ENCODE measurements at regions not wholly inside any gene's neighbourhood (a gene's known extent, or its start where the extent isn't known, plus 50 kb on each side); places are given as distances from the start of the nearest gene placed in this dataset.
"Not testable (repeated sequence)": the region's sequence is repeated elsewhere in the genome, so short reads cannot be mapped to it uniquely, and the experiment has no call there.

DNA sequence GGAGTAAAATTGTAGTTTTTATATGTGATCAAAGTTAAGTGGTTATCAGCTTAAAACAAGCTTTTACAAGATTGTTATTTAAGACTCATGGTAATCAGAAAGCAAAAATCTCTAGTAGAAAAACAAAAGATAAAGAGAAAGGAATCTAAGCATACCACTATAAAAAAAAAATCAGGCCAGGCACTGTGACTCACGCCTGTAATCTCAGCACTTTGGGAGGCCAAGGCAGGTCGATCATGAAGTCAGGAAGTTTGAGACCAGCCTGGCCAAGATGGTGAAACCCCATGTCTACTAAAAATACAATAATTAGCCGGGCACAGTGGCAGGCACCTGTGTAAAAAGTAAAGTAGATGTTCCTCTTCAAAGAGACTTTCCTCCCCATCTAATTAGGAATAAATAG, 265.9 kb upstream of the NRP1 start:
- peaks cover 22% of the 10 kb centered on the region for H3K9me3 Mint-ChIP-seq
- no peaks in the 10 kb centered on the region for H3K4me1 Mint-ChIP-seq
- peaks cover 3% of the 10 kb centered on the region for H3K36me3 Mint-ChIP-seq
- DNase-seq (ENCODE audit: low spot score in 2 of 2, unreplicated experiment in 2 of 2) = no peak
- TF ChIP-seq, protein P1, sequence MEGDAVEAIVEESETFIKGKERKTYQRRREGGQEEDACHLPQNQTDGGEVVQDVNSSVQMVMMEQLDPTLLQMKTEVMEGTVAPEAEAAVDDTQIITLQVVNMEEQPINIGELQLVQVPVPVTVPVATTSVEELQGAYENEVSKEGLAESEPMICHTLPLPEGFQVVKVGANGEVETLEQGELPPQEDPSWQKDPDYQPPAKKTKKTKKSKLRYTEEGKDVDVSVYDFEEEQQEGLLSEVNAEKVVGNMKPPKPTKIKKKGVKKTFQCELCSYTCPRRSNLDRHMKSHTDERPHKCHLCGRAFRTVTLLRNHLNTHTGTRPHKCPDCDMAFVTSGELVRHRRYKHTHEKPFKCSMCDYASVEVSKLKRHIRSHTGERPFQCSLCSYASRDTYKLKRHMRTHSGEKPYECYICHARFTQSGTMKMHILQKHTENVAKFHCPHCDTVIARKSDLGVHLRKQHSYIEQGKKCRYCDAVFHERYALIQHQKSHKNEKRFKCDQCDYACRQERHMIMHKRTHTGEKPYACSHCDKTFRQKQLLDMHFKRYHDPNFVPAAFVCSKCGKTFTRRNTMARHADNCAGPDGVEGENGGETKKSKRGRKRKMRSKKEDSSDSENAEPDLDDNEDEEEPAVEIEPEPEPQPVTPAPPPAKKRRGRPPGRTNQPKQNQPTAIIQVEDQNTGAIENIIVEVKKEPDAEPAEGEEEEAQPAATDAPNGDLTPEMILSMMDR (IDR thresholded peaks at IDR 0.05; ENCODE audit: unreplicated experiment) = no peak
- H3K4me3 Mint-ChIP-seq = no peak overlapping the region
- no peaks in the 10 kb centered on the region for H3K27me3 Mint-ChIP-seq (ENCODE audit: low read depth)
- H3K27ac Mint-ChIP-seq = no peak overlapping the region

DNA sequence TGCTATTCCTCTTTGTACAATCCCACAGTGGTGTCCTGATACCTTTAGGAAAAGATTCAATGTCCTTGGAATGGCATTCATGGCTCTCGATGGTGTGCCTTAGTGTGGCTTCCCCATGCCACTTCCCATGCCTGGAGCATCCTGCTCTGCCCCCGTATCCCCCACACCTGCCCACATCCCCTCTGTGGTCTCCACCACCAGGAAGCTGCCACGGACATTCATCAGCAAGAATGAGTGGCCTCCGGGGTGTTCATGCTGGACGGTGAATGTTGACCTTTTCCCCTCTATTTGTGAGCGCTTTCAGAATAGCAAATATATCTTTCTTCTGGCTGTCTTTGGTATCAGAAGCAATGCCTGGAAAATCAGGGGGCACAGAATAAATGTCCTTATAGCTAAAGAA, 262.0 kb upstream of the NRP1 start:
- H3K4me1 Mint-ChIP-seq = peaks cover 5% of the 10 kb centered on the region

DNA sequence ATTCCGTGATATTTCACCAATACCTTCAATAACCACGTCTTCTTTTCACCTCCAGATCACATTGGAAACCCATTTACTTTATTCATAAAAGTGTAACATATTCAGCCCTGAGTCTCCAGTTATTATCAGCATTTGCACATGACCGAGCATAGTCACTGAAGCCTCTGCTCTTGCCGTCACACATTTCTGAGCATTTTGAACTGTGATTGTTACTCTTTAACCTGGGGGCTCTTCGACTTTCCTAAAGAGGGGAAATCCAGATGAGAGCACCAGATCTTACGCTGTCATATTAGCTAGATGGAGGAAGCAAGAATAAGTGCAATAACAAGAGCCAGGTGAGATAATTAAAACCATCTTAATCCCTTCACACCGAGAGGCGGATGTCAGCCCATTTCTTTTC, 260.0 kb upstream of the NRP1 start:
- TF ChIP-seq, protein P1 (IDR thresholded peaks at IDR 0.05; ENCODE audit: unreplicated experiment) = no peak
- H3K4me3 Mint-ChIP-seq = no peak overlapping the region
- H3K36me3 Mint-ChIP-seq = no peaks in the 10 kb centered on the region
- DNase-seq (ENCODE audit: low spot score in 2 of 2, unreplicated experiment in 2 of 2) = no peak
- no peaks in the 10 kb centered on the region for H3K27me3 Mint-ChIP-seq (ENCODE audit: low read depth)
- H3K9me3 Mint-ChIP-seq = peaks cover 12% of the 10 kb centered on the region
- peaks cover 5% of the 10 kb centered on the region for H3K4me1 Mint-ChIP-seq
- no peak overlapping the region for H3K27ac Mint-ChIP-seq

More for the DNA sequence above, 262.0 kb upstream of the NRP1 start:
- DNase-seq (ENCODE audit: low spot score in 2 of 2, unreplicated experiment in 2 of 2) = no peak
- Mint-ChIP-seq H3K36me3 (peaks cover 3% of the 10 kb centered on the region), H3K27me3 (ENCODE audit: low read depth) (no peaks in the 10 kb centered on the region), H3K9me3 (peaks cover 22% of the 10 kb centered on the region), H3K27ac (no peak overlapping the region), H3K4me3 (no peak overlapping the region)
- TF ChIP-seq, protein P1 (IDR thresholded peaks at IDR 0.05; ENCODE audit: unreplicated experiment) = no peak

DNA sequence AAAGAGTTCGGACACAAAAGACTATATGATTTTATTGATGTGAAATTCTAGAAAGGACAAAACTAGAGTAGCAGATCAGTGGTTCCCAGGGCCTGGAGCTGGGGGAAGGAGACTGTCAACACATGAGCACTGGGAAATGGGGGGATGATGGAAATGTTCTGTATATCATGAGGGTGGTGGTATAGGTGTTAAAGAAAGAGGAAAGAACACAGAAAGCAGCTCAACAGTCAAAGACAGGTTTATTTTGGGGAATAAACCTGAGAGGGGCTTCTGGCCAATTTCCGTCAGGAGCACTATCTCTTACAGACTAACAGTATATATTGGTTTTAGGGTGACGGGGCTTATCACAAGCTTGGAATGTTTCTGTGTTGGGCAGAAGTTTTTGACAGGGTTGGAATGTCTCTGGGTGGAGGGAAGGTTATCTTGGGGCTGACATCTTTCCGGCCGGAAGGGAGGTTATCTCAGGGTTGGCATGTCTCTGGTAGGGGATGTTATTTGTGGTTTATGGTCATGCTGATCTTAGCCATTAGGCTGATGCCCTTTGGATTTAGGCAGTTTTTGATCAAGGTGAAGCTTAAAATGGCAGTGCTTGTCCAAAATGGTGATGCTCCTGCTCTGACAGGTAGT, 254.6 kb upstream of the NRP1 start:
- H3K36me3 Mint-ChIP-seq = peaks cover 7% of the 10 kb centered on the region
- TF ChIP-seq, protein P1 (IDR thresholded peaks at IDR 0.05; ENCODE audit: unreplicated experiment) = no peak
- no peak overlapping the region for H3K4me3 Mint-ChIP-seq
- no peaks in the 10 kb centered on the region for H3K27me3 Mint-ChIP-seq (ENCODE audit: low read depth)
- DNase-seq (ENCODE audit: low spot score in 2 of 2, unreplicated experiment in 2 of 2) = no peak
- H3K9me3 Mint-ChIP-seq = peaks cover 27% of the 10 kb centered on the region
- peaks cover 5% of the 10 kb centered on the region for H3K4me1 Mint-ChIP-seq
- no peak overlapping the region for H3K27ac Mint-ChIP-seq

DNA sequence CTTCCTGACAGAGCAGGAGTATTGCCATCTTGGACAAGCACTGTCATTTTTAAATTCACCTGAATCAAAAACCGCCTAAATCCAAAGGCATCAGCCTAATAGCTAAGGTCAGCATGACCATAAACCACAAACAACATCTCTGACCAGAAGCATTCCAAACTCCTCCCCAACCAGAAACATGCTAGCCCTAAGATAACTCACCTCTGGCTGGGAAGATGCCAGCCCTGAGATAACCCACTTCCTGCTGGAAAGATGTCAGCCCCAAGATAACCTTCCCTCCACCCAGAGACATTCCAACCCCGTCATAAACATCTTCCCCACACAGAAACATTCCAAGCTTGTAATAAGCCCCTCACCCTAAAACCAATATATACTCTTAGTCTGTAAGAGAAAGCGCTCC, 250.1 kb upstream of the NRP1 start:
- H3K27me3 Mint-ChIP-seq (ENCODE audit: low read depth); H3K27ac Mint-ChIP-seq; H3K4me3 Mint-ChIP-seq; H3K36me3 Mint-ChIP-seq; H3K4me1 Mint-ChIP-seq; DNase-seq (ENCODE audit: low spot score in 2 of 2, unreplicated experiment in 2 of 2): not testable (repeated sequence)
- H3K9me3 Mint-ChIP-seq = peaks cover 22% of the 10 kb centered on the region

DNA sequence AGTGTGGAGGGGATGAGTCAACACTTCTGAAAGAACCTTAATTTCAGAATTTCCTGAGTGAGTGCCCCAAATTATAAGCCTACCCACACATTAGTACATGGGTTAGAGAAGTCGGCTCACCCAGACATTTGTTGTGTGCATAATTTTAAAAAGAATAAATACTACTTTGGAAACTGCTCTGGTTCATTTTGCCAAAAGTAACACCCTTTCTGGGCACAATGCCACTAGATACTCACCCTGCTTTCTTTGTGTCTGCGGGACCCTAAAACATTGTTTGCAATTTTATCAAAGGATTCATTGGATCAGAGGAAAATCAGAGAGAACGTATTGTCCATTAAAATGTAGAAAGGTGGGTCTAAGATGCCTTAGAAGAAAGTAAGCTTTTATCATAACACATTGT, 245.5 kb upstream of the NRP1 start:
- Mint-ChIP-seq H3K4me3 (no peak overlapping the region), H3K4me1 (no peaks in the 10 kb centered on the region), H3K9me3 (peaks cover 3% of the 10 kb centered on the region), H3K27ac (no peak overlapping the region), H3K27me3 (ENCODE audit: low read depth) (no peaks in the 10 kb centered on the region), H3K36me3 (no peaks in the 10 kb centered on the region)
- DNase-seq (ENCODE audit: low spot score in 2 of 2, unreplicated experiment in 2 of 2) = no peak
- TF ChIP-seq, protein P1 (IDR thresholded peaks at IDR 0.05; ENCODE audit: unreplicated experiment) = no peak

Measured in mesothelial cell of epicardium (in vitro differentiated cells).